Kidney (tissue), 13 donors: ENCODE measurements at regions not wholly inside any gene's neighbourhood (a gene's known extent, or its start where the extent isn't known, plus 50 kb on each side); places are given as distances from the start of the nearest gene placed in this dataset.

Experiments used
- DNase-seq, 5 donors: peaks; one replicate each; pipeline ENCODE4 v3.0.0-alpha.2; 2013 to 2020
- FAIRE-seq: peaks from 2 replicates; lab custom pipeline; 2012; peaks lifted over from hg19 to GRCh38; lab: Jason Lieb, UNC
- H3K27ac ChIP-seq, 2 donors: one replicate each; pipeline ENCODE4 v1.7.0; 2013; ENCODE audit warnings: low read depth in 2 of 2, low read length in 2 of 2, inconsistent platforms in 1 of 2
- H3K27me3 ChIP-seq: one replicate; pipeline ENCODE4 v1.7.1; 2013; ENCODE audit warnings: low read length, inconsistent platforms; ENCODE audit not compliant: control insufficient read depth, insufficient read depth
- H3K36me3 ChIP-seq, 3 donors: one replicate each; pipeline versions ENCODE4 v1.7.0 to v1.7.1; 2013; ENCODE audit warnings: low read length in 3 of 3, control low read depth in 1 of 3, inconsistent platforms in 1 of 3; ENCODE audit not compliant: insufficient read depth in 3 of 3, control insufficient read depth in 2 of 3
- H3K4me1 ChIP-seq, 3 donors: one replicate each; pipeline versions ENCODE4 v1.7.0 to v1.7.1; 2013; ENCODE audit warnings: low read length in 3 of 3, inconsistent platforms in 1 of 3, low read depth in 1 of 3; ENCODE audit not compliant: control insufficient read depth in 2 of 3, insufficient read depth in 2 of 3
- H3K4me3 ChIP-seq, 3 donors: one replicate each; pipeline versions ENCODE4 v1.7.0 to v1.8.1; 2013; ENCODE audit warnings: low read length in 3 of 3, control low read depth in 1 of 3, inconsistent platforms in 1 of 3
- H3K9ac ChIP-seq, 3 donors: one replicate each; pipeline versions ENCODE4 v1.7.0 to v1.7.1; 2013; ENCODE audit warnings: low read length in 3 of 3, control low read depth in 1 of 3, inconsistent platforms in 1 of 3
- H3K9me3 ChIP-seq, 3 donors: one replicate each; pipeline versions ENCODE4 v1.7.0 to v1.7.1; 2013; ENCODE audit warnings: low read length in 3 of 3, control low read depth in 1 of 3, inconsistent platforms in 1 of 3; ENCODE audit not compliant: control insufficient read depth in 2 of 3, insufficient read depth in 1 of 3
- CTCF ChIP-seq: IDR thresholded peaks from 3 replicates; pipeline ENCODE4 v1.5.1; 2012; ENCODE audit warnings: mild to moderate bottlenecking, moderate library complexity, borderline replicate concordance; ENCODE audit not compliant: insufficient read depth; ENCODE audit errors: extremely low read depth
- intact Hi-C: fragments of 100-400 bp; cut with DNase I; formaldehyde crosslinking; loops from one replicate; pipeline ENCODE4 v1.11.1; 2022
- donor health status: control.
- donor health status: control.
- donor health status: control.
- donor health status: control.
- donor health status: control.
- donor health status: DM: yes; HTN: yes; CAD: no.
- donor health status: Normal renal cell carcinoma (clear cell type).

- H3K9me3 ChIP-seq, result no peaks in the 10 kb centered on the region
- no peaks in the 10 kb centered on the region for H3K36me3 ChIP-seq
- intact Hi-C loops, result no loop called here
- no peaks in the 10 kb centered on the region for H3K4me1 ChIP-seq
- H3K27me3 ChIP-seq, result no peaks in the 10 kb centered on the region
- no peak overlapping the region for H3K9ac ChIP-seq
- DNase-seq (peak in 1 of 5 donors; percentile 36), FAIRE-seq (no peak)
- no peak overlapping the region for H3K27ac ChIP-seq
- TF ChIP-seq CTCF, result no peak
- H3K4me3 ChIP-seq, result no peak overlapping the region
These were observed 256.6 kb upstream of the PROK2 start for GRCh38 chr3:72041511-72041910.

DNA sequence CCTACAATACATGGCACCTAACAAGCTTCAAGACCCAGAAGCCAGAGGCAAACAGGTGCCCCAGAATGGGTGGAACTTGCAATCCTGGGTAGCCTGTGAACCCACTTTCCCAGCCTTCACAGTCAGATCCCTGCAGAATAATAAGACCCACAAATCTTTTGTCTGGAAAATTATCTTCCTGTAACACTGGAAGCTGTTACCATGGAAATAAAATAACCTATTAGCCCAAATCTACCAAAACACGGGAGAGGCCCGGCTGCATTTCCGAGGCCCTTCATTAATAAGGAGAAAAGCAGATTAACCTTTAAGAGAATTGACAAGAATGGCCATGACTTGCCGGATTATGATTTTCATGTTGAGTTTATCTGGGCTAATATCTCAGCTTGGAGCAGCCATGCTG, 256.1 kb upstream of the PROK2 start:
- Histone ChIP-seq H3K9me3 (no peaks in the 10 kb centered on the region), H3K27ac (no peak overlapping the region), H3K9ac (no peak overlapping the region), H3K4me1 (no peaks in the 10 kb centered on the region), H3K4me3 (no peak overlapping the region), H3K27me3 (no peaks in the 10 kb centered on the region), H3K36me3 (no peaks in the 10 kb centered on the region)
- DNase-seq (no peak), FAIRE-seq (no peak)
- no peak for TF ChIP-seq CTCF
- intact Hi-C loops, result no loop called here

GRCh38 chr3:72039677-72040076, 254.7 kb upstream of the PROK2 start:
- DNase-seq (no peak), FAIRE-seq (no peak)
- Histone ChIP-seq H3K4me1 (no peaks in the 10 kb centered on the region), H3K27ac (no peak overlapping the region), H3K9ac (no peak overlapping the region), H3K27me3 (no peaks in the 10 kb centered on the region), H3K36me3 (no peaks in the 10 kb centered on the region), H3K4me3 (no peak overlapping the region), H3K9me3 (no peaks in the 10 kb centered on the region)
- TF ChIP-seq CTCF, result no peak
- intact Hi-C loops, result no loop called here

DNA sequence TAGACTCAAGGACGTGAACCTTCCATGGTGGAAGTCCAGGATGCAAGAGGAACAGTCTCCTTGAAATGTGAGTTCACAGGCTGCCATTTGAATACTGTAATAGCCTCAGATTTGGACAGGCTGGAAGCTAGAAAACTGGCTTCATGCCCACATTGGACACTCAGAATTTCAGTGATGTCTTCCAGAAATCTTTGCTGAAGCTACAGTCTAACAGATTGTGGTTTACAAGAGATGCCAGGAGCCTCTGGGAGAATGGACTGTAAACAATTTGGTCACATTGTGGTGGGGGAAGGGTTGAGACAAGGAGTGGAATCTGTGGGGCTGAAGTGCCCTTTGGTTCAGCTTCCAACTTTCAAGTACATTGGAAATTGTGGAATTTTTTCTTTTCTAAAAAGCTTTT, 252.0 kb upstream of the PROK2 start:
- no peaks in the 10 kb centered on the region for H3K36me3 ChIP-seq
- H3K27me3 ChIP-seq, result no peaks in the 10 kb centered on the region
- H3K9ac ChIP-seq, result no peak overlapping the region
- H3K9me3 ChIP-seq, result no peaks in the 10 kb centered on the region
- no peak for DNase-seq
- intact Hi-C loops, result no loop called here
- no peak overlapping the region for H3K4me3 ChIP-seq
- FAIRE-seq, result no peak
- H3K4me1 ChIP-seq, result no peaks in the 10 kb centered on the region
- TF ChIP-seq CTCF, result no peak
- H3K27ac ChIP-seq, result no peak overlapping the region
